ENCODE measurements at regions not wholly inside any gene's neighbourhood (a gene's known extent, or its start where the extent isn't known, plus 50 kb on each side); places are given as distances from the start of the nearest gene placed in this dataset.

DNA sequence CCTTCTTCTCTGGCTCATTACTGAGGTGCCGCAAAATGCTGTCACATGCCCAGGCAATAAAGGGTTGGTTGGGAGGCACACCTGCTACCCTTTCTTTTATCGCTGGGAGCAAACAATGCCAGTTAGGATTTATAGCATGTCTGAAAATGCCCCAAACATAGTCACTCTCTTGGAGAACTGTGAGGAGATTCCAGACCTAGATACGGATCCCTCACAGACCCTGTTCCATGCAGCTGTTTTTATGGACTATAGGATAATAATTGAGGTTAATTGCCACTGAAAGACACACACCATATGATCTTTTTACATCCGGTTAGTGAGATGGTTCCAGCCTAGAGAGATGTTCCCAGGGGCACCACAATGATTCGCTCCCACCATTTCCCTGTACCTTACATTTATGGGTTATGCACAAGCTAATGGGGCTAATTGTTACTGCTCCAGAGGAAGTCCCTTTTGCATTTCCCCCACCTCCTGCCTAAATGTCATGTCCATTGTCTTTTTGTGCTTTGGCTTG lies 318.1 kb downstream of the PIK3R1 start:
- TF ChIP-seq, protein P1, sequence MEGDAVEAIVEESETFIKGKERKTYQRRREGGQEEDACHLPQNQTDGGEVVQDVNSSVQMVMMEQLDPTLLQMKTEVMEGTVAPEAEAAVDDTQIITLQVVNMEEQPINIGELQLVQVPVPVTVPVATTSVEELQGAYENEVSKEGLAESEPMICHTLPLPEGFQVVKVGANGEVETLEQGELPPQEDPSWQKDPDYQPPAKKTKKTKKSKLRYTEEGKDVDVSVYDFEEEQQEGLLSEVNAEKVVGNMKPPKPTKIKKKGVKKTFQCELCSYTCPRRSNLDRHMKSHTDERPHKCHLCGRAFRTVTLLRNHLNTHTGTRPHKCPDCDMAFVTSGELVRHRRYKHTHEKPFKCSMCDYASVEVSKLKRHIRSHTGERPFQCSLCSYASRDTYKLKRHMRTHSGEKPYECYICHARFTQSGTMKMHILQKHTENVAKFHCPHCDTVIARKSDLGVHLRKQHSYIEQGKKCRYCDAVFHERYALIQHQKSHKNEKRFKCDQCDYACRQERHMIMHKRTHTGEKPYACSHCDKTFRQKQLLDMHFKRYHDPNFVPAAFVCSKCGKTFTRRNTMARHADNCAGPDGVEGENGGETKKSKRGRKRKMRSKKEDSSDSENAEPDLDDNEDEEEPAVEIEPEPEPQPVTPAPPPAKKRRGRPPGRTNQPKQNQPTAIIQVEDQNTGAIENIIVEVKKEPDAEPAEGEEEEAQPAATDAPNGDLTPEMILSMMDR (IDR thresholded peaks at IDR 0.05; ENCODE audit: low read depth, low read length, poor library complexity, severe bottlenecking): no peak
- TF ChIP-seq EZH2phosphoT487 (IDR thresholded peaks at IDR 0.05; ENCODE audit: borderline replicate concordance, low read length): no peak

All from DOHH2 (cell line).